ENCODE measurements at regions not wholly inside any gene's neighbourhood (a gene's known extent, or its start where the extent isn't known, plus 50 kb on each side); places are given as distances from the start of the nearest gene placed in this dataset.

DNA sequence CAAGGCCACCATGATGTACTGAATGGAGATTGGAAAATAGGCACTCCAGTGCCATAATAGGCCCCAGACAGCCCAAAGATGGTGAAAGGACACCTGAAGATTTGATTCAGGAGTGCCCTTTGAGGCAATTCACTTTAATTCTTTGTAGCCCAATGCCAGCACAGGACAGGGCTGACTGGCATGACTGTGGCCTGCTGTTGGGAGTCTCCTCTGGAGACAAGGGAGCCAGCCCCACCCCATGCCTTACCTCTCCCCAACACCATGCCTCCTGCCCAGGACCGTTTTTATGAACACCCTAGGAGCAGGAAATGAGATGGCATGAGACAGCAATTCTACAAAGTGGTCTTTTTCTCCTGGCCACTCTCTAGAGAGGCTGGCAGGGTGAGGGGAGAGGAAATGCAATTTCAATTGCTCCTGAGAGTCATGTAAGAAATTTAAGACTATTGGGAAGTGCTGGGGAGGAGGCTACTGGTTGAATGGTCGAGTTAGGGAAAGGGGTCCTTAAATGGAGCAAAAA, 94.2 kb upstream of the MAMLD1 start:
- TF ChIP-seq POLR2A (IDR thresholded peaks at IDR 0.05) = no peak
- no peak for TF ChIP-seq CTCF (IDR thresholded peaks at IDR 0.05)
